Ishikawa (cell line): ENCODE measurements at regions not wholly inside any gene's neighbourhood (a gene's known extent, or its start where the extent isn't known, plus 50 kb on each side); places are given as distances from the start of the nearest gene placed in this dataset.

Source experiments
- CEBPB ChIP-seq: IDR thresholded peaks from 2 replicates; pipeline ENCODE4 v1.6.1; 2012
- CREB1 ChIP-seq: IDR thresholded peaks from 2 replicates; pipeline ENCODE4 v1.6.1; 2012; ENCODE audit warnings: low read depth
- EGR1 ChIP-seq: IDR thresholded peaks from 2 replicates; pipeline ENCODE4 v1.6.1; 2012
- EP300 ChIP-seq: IDR thresholded peaks from 2 replicates; pipeline ENCODE4 v1.6.1; 2012; ENCODE audit warnings: borderline replicate concordance
- FOXM1 ChIP-seq: IDR thresholded peaks from 2 replicates; pipeline ENCODE4 v1.6.1; 2012; ENCODE audit warnings: low read depth, borderline replicate concordance
- NFIC ChIP-seq: IDR thresholded peaks from 2 replicates; pipeline ENCODE4 v1.6.1; 2012
- RAD21 ChIP-seq: IDR thresholded peaks from 2 replicates; pipeline ENCODE4 v1.6.1; 2012; ENCODE audit warnings: low read depth
- REST ChIP-seq: IDR thresholded peaks from 2 replicates; pipeline ENCODE4 v1.6.1; 2012; ENCODE audit warnings: low read depth, mild to moderate bottlenecking
- TAF1 ChIP-seq: IDR thresholded peaks from 2 replicates; pipeline ENCODE4 v1.6.1; 2012; ENCODE audit warnings: low read depth, mild to moderate bottlenecking
- TCF12 ChIP-seq: IDR thresholded peaks from 2 replicates; pipeline ENCODE4 v1.6.1; 2012; ENCODE audit warnings: low read depth
- TEAD4 ChIP-seq: IDR thresholded peaks from 2 replicates; pipeline ENCODE4 v1.6.1; 2012
- YY1 ChIP-seq: IDR thresholded peaks from 2 replicates; pipeline ENCODE4 v1.6.1; 2012; ENCODE audit warnings: low read depth
- ZBTB7A ChIP-seq: IDR thresholded peaks from 2 replicates; pipeline ENCODE4 v1.6.1; 2012; ENCODE audit warnings: low read depth
- TF ChIP-seq, protein P1 (sequence below): IDR thresholded peaks from 2 replicates; pipeline ENCODE4 v1.6.1; 2012
- TF ChIP-seq, protein P2 (sequence below): IDR thresholded peaks from 2 replicates; pipeline ENCODE4 v1.6.1; 2012

- TF ChIP-seq EGR1 (no peak), NFIC (no peak), TEAD4 (no peak), CREB1 (no peak), CEBPB (no peak), RAD21 (no peak), ZBTB7A (no peak), TAF1 (no peak), TCF12 (no peak), YY1 (no peak), EP300 (no peak), FOXM1 (no peak), REST (no peak)
- TF ChIP-seq, protein P1, sequence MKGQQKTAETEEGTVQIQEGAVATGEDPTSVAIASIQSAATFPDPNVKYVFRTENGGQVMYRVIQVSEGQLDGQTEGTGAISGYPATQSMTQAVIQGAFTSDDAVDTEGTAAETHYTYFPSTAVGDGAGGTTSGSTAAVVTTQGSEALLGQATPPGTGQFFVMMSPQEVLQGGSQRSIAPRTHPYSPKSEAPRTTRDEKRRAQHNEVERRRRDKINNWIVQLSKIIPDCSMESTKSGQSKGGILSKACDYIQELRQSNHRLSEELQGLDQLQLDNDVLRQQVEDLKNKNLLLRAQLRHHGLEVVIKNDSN, result no peak
- TF ChIP-seq, protein P2, sequence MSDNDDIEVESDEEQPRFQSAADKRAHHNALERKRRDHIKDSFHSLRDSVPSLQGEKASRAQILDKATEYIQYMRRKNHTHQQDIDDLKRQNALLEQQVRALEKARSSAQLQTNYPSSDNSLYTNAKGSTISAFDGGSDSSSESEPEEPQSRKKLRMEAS, result no peak
These were observed 1215.7 kb downstream of the MAT2B start for GRCh38 chr5:164721116-164721515.

DNA sequence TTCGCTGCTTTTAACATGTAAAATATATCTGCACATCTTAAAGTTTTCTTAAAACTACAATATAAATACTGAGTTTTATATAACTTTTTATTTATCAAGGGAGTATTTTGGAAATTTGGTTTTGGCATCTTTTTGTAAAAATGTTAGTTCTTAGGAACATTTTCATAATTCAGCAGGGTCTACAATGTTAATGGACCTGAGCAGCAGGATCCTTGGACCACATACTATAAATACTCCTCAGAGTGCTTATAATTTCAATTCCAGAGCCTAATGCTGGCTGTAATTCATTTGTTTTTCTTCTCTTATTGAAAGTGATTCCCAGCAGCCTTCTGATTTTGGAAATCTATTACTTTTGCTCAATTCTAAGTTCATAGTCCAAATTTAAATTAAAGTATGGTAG, 1216.2 kb downstream of the MAT2B start:
- TF ChIP-seq REST (no peak), TEAD4 (no peak), YY1 (no peak), CREB1 (no peak)
- TF ChIP-seq, protein P2, result no peak
- TF ChIP-seq, protein P1, result no peak

GRCh38 chr5:164722702-164723101, 1217.3 kb downstream of the MAT2B start:
- no peak for TF ChIP-seq EGR1
- TF ChIP-seq CREB1, result no peak
- no peak for TF ChIP-seq CEBPB
- TF ChIP-seq ZBTB7A, result no peak
- TF ChIP-seq TCF12, result no peak
- TF ChIP-seq, protein P2, result no peak
- no peak for TF ChIP-seq NFIC
- TF ChIP-seq, protein P1, result no peak
- no peak for TF ChIP-seq EP300
- TF ChIP-seq REST, result no peak
- no peak for TF ChIP-seq RAD21
- TF ChIP-seq FOXM1, result no peak
- no peak for TF ChIP-seq TAF1
- TF ChIP-seq YY1, result no peak
- TF ChIP-seq TEAD4, result no peak

DNA sequence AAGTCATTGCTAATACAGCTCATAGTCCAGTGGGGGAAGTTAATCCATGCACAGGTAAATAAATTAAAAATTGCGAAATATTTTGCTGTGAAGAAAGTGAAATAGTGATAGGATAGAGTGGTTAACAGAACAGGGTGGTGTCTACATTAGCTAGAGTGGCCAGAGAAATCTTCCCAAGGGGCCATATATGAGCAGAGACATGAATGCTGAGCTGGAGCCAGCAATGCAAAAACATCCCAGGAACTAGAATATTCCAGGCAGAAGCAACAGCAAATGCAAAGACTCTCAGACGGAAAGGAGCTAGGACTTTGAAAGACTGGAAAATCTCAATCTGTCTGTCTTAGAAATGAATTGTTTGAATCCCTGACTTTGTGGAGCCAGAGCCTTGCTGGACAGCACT, 1221.6 kb downstream of the MAT2B start:
- TF ChIP-seq NFIC, result no peak
- TF ChIP-seq, protein P1, result no peak
- no peak for TF ChIP-seq YY1
- TF ChIP-seq CREB1, result no peak
- no peak for TF ChIP-seq EP300
- TF ChIP-seq REST, result no peak
- TF ChIP-seq RAD21, result no peak
- no peak for TF ChIP-seq TCF12
- TF ChIP-seq, protein P2, result no peak
- no peak for TF ChIP-seq TAF1
- TF ChIP-seq TEAD4, result no peak
- TF ChIP-seq EGR1, result no peak
- no peak for TF ChIP-seq FOXM1
- no peak for TF ChIP-seq ZBTB7A
- no peak for TF ChIP-seq CEBPB
